Trophoblast cell (in vitro differentiated cells and primary cell): ENCODE measurements at regions not wholly inside any gene's neighbourhood (a gene's known extent, or its start where the extent isn't known, plus 50 kb on each side); places are given as distances from the start of the nearest gene placed in this dataset.
"Not testable (repeated sequence)": the region's sequence is repeated elsewhere in the genome, so short reads cannot be mapped to it uniquely, and the experiment has no call there.

Experiments
- DNase-seq, 2 donors: peaks; one replicate each; pipeline ENCODE4 v3.0.0-alpha.2; 2016
- H2AFZ ChIP-seq: 2 replicates; pipeline ENCODE4 v1.6.1; 2013; ENCODE audit warnings: low read length, moderate library complexity, mild to moderate bottlenecking; ENCODE audit not compliant: insufficient read depth, poor library complexity
- H2AK5ac ChIP-seq: 2 replicates; pipeline ENCODE4 v1.6.1; 2013; ENCODE audit warnings: mild to moderate bottlenecking, low read length
- H2BK120ac ChIP-seq: 2 replicates; pipeline ENCODE4 v1.6.1; 2013; ENCODE audit warnings: low read length, mild to moderate bottlenecking, moderate library complexity; ENCODE audit not compliant: insufficient read depth, poor library complexity
- H2BK12ac ChIP-seq: 2 replicates; pipeline ENCODE4 v1.6.1; 2013; ENCODE audit warnings: mild to moderate bottlenecking, low read length, moderate library complexity
- H2BK5ac ChIP-seq: 2 replicates; pipeline ENCODE4 v1.6.1; 2013; ENCODE audit warnings: low read length, low read depth, moderate library complexity, mild to moderate bottlenecking; ENCODE audit not compliant: poor library complexity
- H3K14ac ChIP-seq: 2 replicates; pipeline ENCODE4 v1.6.1; 2013; ENCODE audit warnings: mild to moderate bottlenecking, low read length
- H3K18ac ChIP-seq: 2 replicates; pipeline ENCODE4 v1.6.1; 2013; ENCODE audit warnings: mild to moderate bottlenecking, low read length
- H3K23ac ChIP-seq: 2 replicates; pipeline ENCODE4 v1.6.1; 2013; ENCODE audit warnings: low read length
- H3K27ac ChIP-seq: 2 replicates; pipeline ENCODE4 v1.5.1; 2013; ENCODE audit warnings: low read depth, mild to moderate bottlenecking, inconsistent platforms, low read length, moderate library complexity
- H3K27me3 ChIP-seq: 2 replicates; pipeline ENCODE4 v1.6.1; 2013; ENCODE audit warnings: inconsistent platforms, mild to moderate bottlenecking, low read length, moderate library complexity; ENCODE audit not compliant: insufficient read depth
- H3K36me3 ChIP-seq, 2 experiments: 1 replicate in 1 of 2; 2 replicates in 1 of 2; pipeline ENCODE4 v1.6.1; 2013; ENCODE audit warnings: low read length in 2 of 2, mild to moderate bottlenecking in 2 of 2, moderate library complexity in 1 of 2; ENCODE audit not compliant: insufficient read depth in 2 of 2, control insufficient read depth in 1 of 2
- H3K4ac ChIP-seq: 2 replicates; pipeline ENCODE4 v1.6.1; 2013; ENCODE audit warnings: low read depth, mild to moderate bottlenecking, low read length, moderate library complexity
- H3K4me1 ChIP-seq, 2 experiments: 1 replicate in 1 of 2; 2 replicates in 1 of 2; pipeline ENCODE4 v1.6.1; 2013; ENCODE audit warnings: low read length in 2 of 2, mild to moderate bottlenecking in 2 of 2, moderate library complexity in 1 of 2; ENCODE audit not compliant: insufficient read depth in 2 of 2, control insufficient read depth in 1 of 2
- H3K4me2 ChIP-seq: 2 replicates; pipeline ENCODE4 v1.6.1; 2013; ENCODE audit warnings: inconsistent platforms, mild to moderate bottlenecking, low read length, moderate library complexity
- H3K4me3 ChIP-seq: 2 replicates; pipeline ENCODE4 v1.5.1; 2013; ENCODE audit warnings: mild to moderate bottlenecking, low read depth, low read length, inconsistent platforms
- H3K79me1 ChIP-seq: one replicate; pipeline ENCODE4 v1.6.1; 2013; ENCODE audit warnings: low read length
- H3K79me2 ChIP-seq: 2 replicates; pipeline ENCODE4 v1.6.1; 2013; ENCODE audit warnings: low read length, mild to moderate bottlenecking; ENCODE audit not compliant: control insufficient read depth, insufficient read depth, poor library complexity
- H3K9ac ChIP-seq: 2 replicates; pipeline ENCODE4 v1.6.1; 2013; ENCODE audit warnings: mild to moderate bottlenecking, low read length
- H3K9me3 ChIP-seq: 2 replicates; pipeline ENCODE4 v1.6.1; 2013; ENCODE audit warnings: low read depth, mild to moderate bottlenecking, control low read depth, inconsistent platforms, low read length; ENCODE audit not compliant: insufficient read depth
- H4K12ac ChIP-seq: 2 replicates; pipeline ENCODE4 v1.6.1; 2013; ENCODE audit warnings: low read depth, mild to moderate bottlenecking, low read length, moderate library complexity
- H4K8ac ChIP-seq: 2 replicates; pipeline ENCODE4 v1.6.1; 2013; ENCODE audit warnings: low read depth, mild to moderate bottlenecking, low read length, moderate library complexity
- H4K91ac ChIP-seq: one replicate; pipeline ENCODE4 v1.6.1; 2013; ENCODE audit warnings: low read depth, mild to moderate bottlenecking, low read length, moderate library complexity
- WGBS: extraction: QIAGEN DNeasy Blood & Tissue Kit; methylation state at CpG from one replicate; pipeline ENCODE4 v1.1.7; 2013; ENCODE audit warnings: missing lambda C conversion rate; ENCODE audit not compliant: insufficient read length, insufficient coverage; ENCODE audit errors: extremely low coverage; 5-methylcytosine and 5-hydroxymethylcytosine counted together

DNA sequence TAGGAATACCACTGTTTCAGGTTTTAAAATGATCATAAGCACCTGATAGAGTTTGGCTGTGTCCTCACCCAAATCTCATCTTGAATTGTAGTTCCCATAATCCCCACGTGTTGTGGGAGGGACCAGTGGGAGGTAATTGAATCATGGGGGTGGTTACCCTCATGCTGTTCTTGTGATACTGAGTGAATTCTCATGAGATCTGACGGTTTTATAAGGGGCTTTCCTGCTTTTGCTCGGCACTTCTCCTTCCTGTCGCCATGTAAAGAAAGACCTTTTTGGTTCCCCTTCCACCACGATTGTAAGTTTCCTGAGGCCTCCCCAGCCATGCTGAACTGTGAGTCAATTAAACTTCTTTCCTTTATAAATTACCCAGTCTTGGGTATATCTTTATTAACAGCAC, 69.7 kb upstream of the USPL1 start:
- not testable (repeated sequence) for H3K14ac ChIP-seq, H4K12ac ChIP-seq, H2AK5ac ChIP-seq, H4K91ac ChIP-seq, H2BK12ac ChIP-seq, H3K9ac ChIP-seq, H3K36me3 ChIP-seq, H3K79me2 ChIP-seq, DNase-seq, H3K27ac ChIP-seq, H2AFZ ChIP-seq, H3K4me3 ChIP-seq, H2BK120ac ChIP-seq, H3K4ac ChIP-seq, H3K18ac ChIP-seq, H3K4me1 ChIP-seq, H3K4me2 ChIP-seq, H3K23ac ChIP-seq, H4K8ac ChIP-seq, H3K79me1 ChIP-seq, H3K9me3 ChIP-seq, H3K27me3 ChIP-seq, H2BK5ac ChIP-seq
- no CpG with 5 or more reads among the region's 5 CpGs for WGBS

DNA sequence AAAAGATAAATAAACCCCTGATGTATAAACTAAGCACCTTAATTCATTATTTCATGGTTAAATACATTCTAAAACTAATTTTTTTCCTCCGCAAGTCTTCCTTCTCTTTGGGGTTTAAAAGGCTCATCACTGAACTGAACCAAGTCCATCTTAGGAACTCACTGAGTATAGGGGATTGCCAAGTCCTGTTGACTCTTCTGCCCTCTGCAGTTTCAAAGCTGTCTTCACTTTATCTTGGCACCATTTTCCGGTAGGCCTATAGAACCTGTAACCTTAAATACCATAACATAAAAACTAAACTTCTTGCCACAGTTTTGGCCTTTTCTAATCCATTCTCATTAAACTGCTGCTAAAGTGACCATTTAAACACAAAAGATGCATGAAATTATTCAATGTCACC, 66.5 kb upstream of the USPL1 start:
- Histone ChIP-seq H3K4me1 (no peaks in the 10 kb centered on the region), H3K9me3 (no peaks in the 10 kb centered on the region), H3K36me3 (no peaks in the 10 kb centered on the region), H3K4me2 (no peak overlapping the region), H3K9ac (no peak overlapping the region), H3K4ac (no peak overlapping the region), H4K91ac (no peak overlapping the region), H3K18ac (no peak overlapping the region), H3K23ac (no peak overlapping the region), H4K8ac (no peak overlapping the region), H2AK5ac (no peak overlapping the region), H2BK5ac (no peak overlapping the region), H3K79me1 (no peaks in the 10 kb centered on the region), H3K27ac (no peak overlapping the region), H2BK120ac (no peak overlapping the region), H3K14ac (no peak overlapping the region), H3K27me3 (no peaks in the 10 kb centered on the region), H2BK12ac (no peak overlapping the region), H4K12ac (no peak overlapping the region), H2AFZ (no peak overlapping the region), H3K4me3 (no peak overlapping the region), H3K79me2 (no peaks in the 10 kb centered on the region)
- peak in 1 of 2 donors; percentile 65 for DNase-seq
- WGBS = no CpG with 5 or more reads among the region's 2 CpGs

DNA sequence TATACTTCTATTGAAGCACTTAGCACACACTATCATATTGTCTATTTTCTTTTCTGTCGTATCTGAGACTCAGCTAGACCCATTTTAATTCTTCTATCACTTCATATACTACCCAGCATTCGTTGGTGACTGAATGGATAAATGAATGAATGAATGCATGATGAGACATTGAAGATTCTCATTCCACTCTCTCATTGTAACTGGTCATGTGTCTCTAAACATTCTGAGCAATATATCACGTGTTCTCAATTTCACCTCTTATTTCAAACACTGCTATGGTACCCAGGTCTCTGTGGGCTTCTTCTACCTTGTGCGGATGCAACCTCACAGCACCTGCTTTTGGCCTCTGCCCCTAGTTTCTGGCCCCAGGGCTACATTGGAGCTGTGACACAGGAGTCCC, 65.2 kb upstream of the USPL1 start:
- H3K27me3 ChIP-seq = no peaks in the 10 kb centered on the region
- no peaks in the 10 kb centered on the region for H3K36me3 ChIP-seq
- H3K18ac ChIP-seq = no peak overlapping the region
- no peak overlapping the region for H2BK12ac ChIP-seq
- H2BK5ac ChIP-seq = no peak overlapping the region
- H2AFZ ChIP-seq = no peak overlapping the region
- WGBS = no CpG with 5 or more reads among the region's 4 CpGs
- no peak overlapping the region for H3K23ac ChIP-seq
- no peak overlapping the region for H3K27ac ChIP-seq
- H3K4me2 ChIP-seq = no peak overlapping the region
- no peaks in the 10 kb centered on the region for H3K9me3 ChIP-seq
- H3K4ac ChIP-seq = no peak overlapping the region
- H3K9ac ChIP-seq = no peak overlapping the region
- no peaks in the 10 kb centered on the region for H3K79me1 ChIP-seq
- no peak overlapping the region for H3K14ac ChIP-seq
- no peak for DNase-seq
- no peak overlapping the region for H2AK5ac ChIP-seq
- H4K12ac ChIP-seq = no peak overlapping the region
- H3K4me1 ChIP-seq = no peaks in the 10 kb centered on the region
- no peak overlapping the region for H2BK120ac ChIP-seq
- H3K4me3 ChIP-seq = no peak overlapping the region
- H4K91ac ChIP-seq = no peak overlapping the region
- no peaks in the 10 kb centered on the region for H3K79me2 ChIP-seq
- no peak overlapping the region for H4K8ac ChIP-seq

DNA sequence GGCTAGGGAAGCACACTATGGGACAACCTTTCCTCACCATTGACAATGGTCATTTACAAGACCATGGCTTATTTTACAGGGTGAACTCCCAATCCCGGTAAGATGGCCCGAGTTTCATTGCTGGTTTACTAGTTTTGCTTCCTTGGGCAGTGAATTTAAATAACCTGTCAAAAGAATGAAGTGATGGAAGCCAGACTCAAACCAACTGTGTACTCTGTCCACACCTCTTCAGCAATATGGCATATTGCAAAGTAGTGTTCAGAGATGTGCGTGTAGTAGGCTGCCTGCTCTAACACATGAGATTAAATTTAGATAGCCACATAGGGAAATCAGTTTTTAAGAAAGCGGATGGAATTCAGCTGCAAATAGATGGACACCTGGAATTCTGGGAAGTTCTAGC, 58.4 kb upstream of the USPL1 start:
- Histone ChIP-seq H3K23ac (no peak overlapping the region), H4K91ac (no peak overlapping the region), H4K12ac (no peak overlapping the region), H4K8ac (no peak overlapping the region), H3K9me3 (no peaks in the 10 kb centered on the region), H3K27me3 (no peaks in the 10 kb centered on the region), H3K36me3 (no peaks in the 10 kb centered on the region), H3K14ac (no peak overlapping the region), H3K4me3 (no peak overlapping the region), H2AFZ (no peak overlapping the region), H3K79me2 (no peaks in the 10 kb centered on the region), H3K4ac (no peak overlapping the region), H2AK5ac (no peak overlapping the region), H3K4me1 (no peaks in the 10 kb centered on the region), H3K9ac (no peak overlapping the region), H3K27ac (no peak overlapping the region), H2BK12ac (no peak overlapping the region), H3K18ac (no peak overlapping the region), H3K79me1 (no peaks in the 10 kb centered on the region), H2BK5ac (no peak overlapping the region), H2BK120ac (no peak overlapping the region), H3K4me2 (no peak overlapping the region)
- no CpG with 5 or more reads among the region's 4 CpGs for WGBS
- DNase-seq = no peak
